ENCODE measurements at regions not wholly inside any gene's neighbourhood (a gene's known extent, or its start where the extent isn't known, plus 50 kb on each side); places are given as distances from the start of the nearest gene placed in this dataset.

- TF ChIP-seq, protein P1, sequence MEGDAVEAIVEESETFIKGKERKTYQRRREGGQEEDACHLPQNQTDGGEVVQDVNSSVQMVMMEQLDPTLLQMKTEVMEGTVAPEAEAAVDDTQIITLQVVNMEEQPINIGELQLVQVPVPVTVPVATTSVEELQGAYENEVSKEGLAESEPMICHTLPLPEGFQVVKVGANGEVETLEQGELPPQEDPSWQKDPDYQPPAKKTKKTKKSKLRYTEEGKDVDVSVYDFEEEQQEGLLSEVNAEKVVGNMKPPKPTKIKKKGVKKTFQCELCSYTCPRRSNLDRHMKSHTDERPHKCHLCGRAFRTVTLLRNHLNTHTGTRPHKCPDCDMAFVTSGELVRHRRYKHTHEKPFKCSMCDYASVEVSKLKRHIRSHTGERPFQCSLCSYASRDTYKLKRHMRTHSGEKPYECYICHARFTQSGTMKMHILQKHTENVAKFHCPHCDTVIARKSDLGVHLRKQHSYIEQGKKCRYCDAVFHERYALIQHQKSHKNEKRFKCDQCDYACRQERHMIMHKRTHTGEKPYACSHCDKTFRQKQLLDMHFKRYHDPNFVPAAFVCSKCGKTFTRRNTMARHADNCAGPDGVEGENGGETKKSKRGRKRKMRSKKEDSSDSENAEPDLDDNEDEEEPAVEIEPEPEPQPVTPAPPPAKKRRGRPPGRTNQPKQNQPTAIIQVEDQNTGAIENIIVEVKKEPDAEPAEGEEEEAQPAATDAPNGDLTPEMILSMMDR (IDR thresholded peaks at IDR 0.05): no peak
- no peak for TF ChIP-seq TAF1 (IDR thresholded peaks at IDR 0.05; ENCODE audit: borderline replicate concordance, low read depth, low read length)
Measured at GRCh38 chr18:42509750-42510415, 554.8 kb downstream of the PIK3C3 start.
